ENCODE measurements at regions not wholly inside any gene's neighbourhood (a gene's known extent, or its start where the extent isn't known, plus 50 kb on each side); places are given as distances from the start of the nearest gene placed in this dataset.
"Not testable (repeated sequence)": the region's sequence is repeated elsewhere in the genome, so short reads cannot be mapped to it uniquely, and the experiment has no call there.

DNA sequence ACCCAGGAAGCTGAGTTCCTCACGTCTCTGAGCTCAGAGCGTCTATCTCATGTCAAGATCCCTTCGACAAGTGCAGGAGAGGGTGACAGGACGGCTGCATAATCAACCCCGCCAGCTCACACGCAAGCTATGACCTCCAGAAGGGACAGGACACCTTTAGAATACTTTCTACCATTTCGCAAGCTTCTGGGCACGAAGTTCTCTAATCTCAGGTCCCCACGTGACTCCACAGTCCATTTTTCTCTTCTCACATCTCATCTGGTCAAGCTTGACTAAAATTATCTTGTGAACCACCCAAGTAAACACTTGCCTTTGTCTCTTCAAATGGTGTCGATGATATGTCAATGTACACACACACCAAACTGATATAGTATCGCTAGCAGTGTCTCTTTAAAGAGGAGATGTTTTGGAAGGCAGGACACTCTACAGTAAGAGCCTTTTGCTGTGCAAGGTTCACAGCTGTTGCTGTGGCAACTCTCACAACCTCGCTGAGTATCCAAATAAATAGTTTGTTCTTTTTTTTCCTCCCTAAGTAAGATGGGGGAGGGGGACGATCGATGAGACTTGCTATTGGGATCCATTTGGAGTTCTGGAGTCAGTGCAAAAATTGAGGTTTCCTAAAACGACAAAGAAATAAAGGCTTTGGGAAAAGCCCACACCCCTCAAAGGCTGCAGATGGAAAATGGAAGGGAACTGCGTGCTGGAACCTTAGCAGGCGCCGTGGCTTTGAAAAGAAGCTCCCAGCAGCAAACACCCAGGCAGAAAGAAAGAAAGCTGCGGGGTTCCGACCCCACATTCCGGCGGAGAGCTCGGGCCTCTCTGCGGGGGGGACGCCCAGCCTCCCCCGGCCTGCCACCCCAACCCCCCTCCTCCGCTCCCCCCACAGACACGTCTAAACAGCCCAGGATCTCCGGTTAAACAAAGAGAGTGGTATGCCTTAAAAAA lies 215.4 kb upstream of the UBASH3B start:
- no peak for DNase-seq

DNA sequence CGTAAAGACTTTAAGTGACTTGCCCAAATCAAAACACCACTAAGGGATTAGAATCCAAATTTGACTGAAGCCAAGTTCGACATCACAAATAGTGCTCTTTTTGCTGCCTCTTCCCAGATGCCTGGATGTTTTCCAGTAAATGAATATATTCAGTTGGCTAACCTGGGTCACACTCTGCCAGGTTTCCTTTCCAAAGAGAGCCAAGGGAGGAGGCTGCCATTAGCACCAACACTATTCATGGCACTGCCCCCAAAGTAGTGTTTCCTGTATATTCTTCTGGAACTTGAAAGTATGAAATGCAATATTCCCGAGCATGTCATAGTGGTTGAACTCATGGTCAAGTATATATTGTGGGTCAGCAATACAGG lies 219.3 kb upstream of the UBASH3B start:
- no peak for DNase-seq

DNA sequence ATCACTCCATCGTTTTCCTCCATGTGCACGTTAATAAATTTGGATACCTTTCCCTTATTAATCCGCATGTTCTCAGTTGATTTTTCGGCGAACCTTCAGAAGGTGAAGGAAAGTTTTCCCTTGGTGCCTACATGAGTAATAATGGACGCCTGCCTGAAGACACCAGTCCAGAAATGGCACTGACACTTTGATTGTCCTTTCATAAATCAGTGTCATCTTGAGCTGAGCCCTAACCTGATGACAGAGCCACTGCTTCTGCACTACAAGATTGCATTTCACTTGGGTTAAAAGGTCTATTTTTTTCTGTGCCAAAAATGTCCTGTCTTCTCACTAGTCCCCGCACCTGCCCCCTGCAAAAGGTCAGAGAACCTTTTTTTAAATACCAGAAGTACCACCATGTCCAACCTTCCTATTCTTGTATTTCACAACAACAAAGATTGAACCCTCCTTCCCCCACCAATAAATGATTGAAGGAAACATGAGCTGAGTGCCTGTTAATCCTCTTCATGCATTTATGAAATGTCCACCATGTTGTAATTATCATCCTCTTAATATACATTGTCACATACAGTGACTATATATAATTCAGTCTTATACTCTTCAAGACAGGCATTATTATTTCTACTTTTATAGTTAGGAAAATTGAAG lies 219.9 kb upstream of the UBASH3B start:
- DNase-seq: no peak

DNA sequence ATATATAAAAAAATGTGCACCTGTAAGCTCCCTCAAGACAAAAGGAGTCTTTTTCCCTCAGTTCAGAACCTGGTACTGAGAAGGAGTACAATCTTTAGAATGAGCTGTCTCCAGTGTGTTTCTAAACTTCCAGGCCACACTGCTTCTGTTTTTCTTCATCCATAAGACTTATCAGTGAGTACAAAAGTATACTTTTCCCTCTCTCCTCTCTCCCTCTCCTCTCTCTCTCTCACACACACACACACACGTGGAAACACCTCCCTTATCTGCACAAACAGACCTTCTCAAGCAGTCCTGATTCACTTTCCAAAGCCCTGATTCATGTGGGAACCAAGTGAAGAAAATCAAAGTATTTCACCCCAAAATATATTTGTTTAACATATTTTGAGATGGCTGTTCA lies 220.7 kb upstream of the UBASH3B start:
- no peak for DNase-seq

DNA sequence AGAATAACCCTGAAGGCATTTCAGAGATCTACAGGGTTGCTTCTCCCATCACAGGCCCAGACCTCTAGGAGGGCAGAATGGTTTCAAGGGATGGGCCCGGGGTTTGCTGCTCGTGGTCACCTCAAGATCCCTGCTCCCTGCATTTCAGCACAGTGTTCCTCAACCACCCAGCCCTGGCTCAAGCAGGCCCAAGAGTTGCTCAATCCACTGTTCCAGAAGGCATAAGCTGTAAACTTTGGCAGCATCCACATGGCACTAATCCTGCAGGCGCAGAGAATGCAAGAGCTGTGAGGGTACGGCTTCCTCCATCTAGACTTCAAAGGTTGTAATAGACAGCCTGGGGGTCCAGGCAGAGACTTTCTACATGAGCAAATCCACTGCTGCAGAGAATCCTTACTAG lies 225.0 kb upstream of the UBASH3B start:
- DNase-seq: no peak

DNA sequence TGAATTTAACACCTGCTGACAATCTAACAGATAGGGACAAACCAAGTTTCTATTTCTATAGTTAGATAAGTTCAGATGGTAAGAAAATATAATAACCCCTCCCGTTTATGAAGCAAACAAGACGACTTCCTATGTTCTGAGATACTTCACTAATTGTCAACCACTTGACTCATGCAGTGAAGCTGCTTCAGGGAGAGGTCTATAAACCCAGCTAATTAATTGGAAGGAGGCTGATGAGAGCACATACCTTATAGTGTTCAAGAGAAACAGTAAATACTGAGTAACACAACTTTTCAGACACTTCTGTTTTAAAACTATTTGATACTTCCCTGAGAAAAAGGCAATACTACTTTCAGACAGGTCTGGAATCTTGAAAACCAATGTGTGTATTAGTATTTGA lies 229.4 kb upstream of the UBASH3B start:
- DNase-seq: no peak

DNA sequence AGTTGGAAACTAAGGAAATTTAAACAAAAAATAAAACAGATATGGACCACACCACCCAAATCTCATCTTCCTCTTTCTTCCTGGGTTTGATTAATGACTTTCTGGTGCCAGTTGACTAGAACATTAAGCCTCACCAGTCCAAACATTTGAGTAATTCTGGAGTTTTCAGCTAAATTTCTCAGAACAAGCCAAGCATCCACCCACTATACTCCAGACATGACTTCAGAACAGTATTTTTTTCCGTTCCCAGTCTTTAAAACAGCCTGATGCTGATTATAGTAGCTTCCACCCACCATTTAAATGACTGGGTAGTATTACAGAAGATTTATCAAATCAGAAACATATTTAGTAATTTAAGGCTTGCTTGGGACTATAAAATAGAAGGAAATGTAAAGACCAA lies 230.9 kb upstream of the UBASH3B start:
- DNase-seq: no peak

DNA sequence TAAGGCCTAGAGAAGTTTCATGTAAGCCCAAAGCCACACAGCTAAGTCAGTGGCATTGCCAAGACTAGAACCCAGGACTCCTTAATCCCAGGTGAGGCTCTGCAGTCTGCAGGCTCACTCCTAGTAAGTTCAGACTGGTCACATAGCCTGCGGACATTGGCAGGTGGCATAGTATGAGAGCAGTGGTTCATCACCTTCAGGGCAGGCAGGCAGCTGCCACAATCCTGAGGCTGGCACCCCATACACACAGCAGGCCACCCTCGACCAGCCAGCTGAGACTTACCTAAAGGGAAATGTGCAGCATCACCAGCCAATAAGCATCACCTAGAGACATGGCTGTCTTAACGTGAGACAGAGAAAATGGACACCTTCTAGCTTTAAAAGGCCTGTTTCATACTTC lies 231.6 kb upstream of the UBASH3B start:
- no peak for DNase-seq

DNA sequence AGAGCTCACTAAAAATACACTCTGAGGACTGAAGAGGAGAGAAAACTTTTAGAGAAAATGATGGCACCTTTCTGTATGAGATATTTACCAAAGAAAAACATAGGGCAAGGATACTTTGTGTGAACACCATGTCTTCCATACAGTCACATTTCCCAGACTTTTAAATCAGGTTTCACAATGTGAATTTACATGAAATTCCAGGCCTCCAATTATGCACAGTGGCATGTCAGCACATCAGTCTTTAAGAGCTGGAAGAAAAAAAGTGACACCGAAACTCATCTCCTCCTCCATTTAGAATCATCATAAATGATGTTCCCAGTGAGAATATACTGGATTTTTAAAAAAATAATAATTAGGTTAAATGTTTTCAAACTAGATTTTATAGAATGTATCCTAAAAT lies 232.2 kb upstream of the UBASH3B start:
- DNase-seq: no peak

DNA sequence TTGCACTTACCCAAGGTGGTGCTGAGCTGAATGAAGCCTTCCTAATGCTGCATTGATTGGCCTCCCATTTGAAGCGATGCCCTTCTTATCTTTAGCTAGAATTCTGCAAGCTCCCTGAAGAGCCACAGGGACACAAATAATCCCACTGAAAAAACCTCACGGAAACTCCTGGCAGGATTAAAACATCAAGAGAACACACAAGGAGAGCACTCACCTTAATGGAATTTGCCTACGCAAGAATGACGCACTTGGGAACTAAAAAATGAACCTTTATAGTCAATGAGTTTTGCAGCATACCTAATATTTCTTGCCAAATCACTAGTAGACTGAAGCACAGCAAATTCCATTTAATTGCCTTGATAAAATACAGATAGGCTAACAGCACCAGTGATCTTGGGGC lies 232.8 kb upstream of the UBASH3B start:
- no peak for DNase-seq

DNA sequence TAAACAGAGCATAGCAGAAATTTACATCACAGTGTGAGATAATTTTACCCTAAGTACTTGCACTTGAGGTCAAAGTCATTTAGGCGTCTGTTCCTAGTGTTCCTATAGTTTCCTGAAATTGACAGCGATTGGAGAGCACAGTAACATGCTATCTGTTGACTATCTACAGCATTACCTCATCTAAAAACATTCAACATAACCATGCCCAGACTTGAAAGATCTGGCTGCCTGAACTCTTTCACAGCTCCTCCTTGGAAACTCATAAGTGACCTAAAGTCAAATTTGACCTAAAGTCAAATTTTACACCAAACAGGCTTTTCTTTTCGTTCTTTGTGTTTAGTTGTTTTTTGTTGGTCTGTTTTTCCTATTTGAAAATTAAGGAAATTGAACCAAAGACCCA lies 233.8 kb upstream of the UBASH3B start:
- no peak for DNase-seq

DNA sequence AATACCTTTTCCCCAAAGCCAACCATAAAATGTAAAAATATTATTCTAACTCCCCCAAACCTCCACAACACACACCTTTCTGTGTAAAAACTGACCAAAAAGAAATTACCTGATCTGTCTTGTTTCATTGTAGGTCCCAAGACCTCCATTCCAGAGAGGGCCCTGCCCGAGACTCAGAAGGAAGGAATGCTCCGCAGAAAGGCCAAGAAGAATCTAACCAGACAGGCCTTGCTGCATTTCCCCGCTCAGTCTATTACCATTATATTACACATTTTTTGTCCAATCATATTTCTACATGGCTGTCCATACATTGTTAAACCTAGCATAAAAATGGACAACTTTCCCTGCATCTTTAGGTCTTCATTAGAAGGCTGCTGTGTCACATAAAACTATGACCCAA lies 237.5 kb upstream of the UBASH3B start:
- DNase-seq: no peak

DNA sequence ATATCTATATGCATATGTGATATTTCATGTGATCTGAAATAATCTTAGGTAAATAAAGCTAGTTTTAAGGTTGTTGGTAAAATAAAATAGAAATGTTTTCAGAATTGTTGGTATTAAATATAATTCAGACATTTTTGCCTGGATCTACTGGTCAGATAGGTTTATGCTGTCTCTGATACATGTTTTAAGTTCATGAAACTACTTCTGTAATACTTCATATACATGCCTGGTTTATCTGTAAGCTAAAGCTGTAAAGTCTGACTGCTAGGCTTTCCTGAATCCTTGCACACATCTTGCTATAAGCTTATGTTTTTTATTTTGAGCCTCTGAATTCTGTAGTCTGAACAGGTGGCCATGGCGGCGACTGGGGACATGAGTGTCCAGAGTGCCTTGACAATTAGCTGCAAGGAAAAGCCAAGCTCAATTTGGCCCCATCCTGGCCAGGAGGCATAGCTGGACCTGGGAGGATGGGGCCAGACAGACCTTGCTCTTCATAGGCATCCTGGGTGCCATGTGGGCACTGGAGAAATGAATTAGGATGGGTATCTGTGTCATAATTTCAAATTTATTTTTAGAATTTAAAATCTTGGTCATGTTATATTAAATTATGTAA lies 241.0 kb upstream of the UBASH3B start:
- no peak for DNase-seq

DNA sequence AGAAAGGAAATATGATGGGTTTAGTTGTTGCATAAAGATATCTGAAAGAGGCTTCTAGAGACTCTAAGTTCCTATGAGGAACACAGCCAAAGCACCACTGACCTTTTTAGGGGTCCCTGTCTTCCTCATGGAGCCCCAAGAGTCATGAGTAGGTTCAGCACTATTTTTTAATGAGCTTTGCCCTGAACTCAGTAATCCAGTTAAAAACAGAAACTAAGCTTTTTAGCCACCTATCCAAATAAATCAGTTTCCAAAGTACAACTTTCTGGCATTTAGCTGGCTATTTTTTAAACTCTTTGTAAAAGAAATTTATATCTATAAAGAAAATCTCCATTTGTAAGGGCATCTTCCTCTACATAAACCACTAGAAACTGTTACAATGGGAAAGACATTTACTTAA lies 241.8 kb upstream of the UBASH3B start:
- DNase-seq: no peak

DNA sequence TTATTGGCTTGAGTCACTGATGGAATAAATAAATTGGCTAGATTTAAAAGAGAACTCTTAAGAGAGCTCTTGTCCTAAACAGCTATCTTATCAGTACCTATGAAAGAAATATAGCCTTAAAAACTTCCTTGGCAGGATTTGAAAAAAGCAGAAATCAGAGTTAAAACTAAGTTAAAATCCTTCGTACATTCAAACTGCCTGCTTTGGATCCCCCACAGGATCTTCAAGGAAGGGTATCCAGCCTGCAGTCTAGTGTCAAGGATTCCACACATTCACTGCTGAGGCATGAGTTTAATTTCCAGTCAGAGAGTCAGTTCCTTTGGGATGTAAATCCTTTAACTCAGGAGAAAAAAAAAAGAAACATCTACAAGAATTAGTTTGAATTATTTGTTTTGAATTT lies 242.9 kb upstream of the UBASH3B start:
- no peak for DNase-seq

DNA sequence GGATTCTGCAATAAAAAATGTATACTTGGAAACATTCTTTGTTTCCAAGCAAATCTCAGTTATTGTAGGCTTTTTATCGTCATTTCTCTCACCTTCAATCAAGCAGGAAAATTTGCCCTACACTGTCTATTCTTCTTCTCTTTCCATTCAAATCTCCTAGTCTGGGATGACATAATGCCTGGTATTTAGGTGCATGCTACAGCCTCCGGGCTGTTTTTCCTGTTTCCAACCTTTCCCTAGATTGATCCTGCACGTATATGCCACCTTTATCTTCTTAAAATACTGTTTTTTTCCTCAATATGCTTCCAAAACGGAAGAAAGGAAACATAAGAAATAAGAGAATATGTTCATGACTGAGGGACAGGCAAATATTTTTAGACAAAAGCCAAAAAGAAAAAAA lies 249.1 kb upstream of the UBASH3B start:
- DNase-seq: no peak

DNA sequence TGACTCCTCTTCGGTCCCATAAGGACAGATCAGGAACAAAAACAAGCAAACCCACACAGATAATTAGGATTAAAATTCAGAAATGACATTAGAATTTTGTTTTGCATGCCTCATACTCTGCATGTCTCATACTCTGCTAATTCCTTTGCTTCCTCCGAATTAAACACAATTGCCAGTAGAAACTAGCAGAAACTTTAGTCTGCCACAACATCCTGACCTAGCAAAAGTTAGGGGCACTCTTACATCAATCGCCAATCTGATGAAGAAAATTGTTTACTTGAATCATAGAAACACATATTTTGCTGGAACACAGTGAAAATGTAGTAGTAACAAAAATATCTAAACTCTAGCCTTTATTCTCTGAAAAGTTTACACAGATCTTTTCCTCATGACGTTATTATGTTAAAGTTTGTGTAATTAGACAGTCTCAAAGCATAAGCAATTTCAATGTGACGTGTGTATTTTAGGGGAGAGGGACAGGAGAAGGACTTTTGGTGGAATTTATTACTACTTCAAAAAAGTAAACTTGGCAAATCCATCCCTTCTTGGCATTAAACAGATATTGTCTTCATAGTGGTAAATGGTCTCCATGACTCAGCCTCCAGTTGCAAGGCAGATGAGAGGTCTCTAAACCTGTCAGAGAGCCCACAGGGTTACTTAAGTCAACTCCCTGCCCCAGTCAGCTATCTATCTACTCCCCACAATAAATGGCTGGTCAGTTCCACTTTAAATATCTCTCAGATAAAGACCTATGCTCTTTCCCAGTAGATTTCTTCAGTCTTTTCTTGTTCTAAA lies 249.8 kb upstream of the UBASH3B start:
- no peak for DNase-seq

DNA sequence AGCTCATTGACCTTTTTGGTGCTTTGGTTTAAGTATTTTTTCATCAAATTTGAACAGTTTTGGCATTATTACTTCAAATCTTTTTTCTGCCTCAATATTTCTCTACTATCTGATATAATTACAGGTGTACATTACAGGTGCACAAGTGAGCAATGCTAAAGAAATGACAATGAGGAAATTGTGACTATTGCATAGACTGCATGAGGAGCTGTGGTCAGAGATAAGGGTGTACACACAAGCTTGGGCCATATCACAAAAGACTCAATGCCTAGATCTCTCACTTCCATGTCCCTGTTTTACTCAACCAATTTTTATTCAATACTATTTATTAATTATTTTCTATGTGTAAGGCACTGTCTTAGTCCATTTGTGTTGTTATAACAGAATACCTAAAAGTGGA lies 251.0 kb upstream of the UBASH3B start:
- DNase-seq: no peak

DNA sequence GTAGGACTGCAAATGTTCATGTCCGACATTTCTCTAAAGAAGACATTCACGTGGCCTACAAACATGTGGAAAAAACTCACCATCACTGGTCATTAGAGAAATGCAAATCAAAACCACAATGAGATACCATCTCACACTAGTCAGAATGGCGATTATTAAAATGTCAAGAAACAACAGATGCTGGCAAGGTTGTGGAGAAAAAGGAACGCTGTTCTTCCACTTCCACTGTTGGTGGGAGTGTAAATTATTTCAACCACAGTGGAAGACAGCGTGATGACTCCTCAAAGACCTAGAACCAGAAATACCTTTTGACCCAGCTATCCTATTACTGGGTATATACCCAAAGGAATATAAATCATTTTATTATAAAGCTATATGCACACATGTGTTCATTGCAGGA lies 253.9 kb upstream of the UBASH3B start:
- not testable (repeated sequence) for DNase-seq

DNA sequence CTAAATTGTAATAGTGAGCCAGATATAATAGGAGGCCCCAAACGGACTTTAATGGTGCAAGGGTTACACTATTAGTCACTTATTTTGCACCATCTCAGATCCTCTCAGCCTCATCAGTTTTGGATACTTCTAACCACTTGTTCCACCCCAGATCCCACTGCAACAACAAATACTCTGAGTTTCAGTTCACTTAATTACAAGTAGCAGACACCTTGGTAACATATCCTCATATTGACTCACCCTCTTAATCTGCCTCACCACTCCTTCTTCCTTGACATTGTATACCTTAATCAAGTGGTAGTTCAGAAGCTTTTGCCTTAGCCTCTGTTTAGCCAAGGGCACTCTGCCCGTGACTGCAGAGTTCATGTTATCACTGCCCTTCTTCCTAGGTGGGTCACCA lies 256.1 kb upstream of the UBASH3B start:
- DNase-seq: no peak

DNA sequence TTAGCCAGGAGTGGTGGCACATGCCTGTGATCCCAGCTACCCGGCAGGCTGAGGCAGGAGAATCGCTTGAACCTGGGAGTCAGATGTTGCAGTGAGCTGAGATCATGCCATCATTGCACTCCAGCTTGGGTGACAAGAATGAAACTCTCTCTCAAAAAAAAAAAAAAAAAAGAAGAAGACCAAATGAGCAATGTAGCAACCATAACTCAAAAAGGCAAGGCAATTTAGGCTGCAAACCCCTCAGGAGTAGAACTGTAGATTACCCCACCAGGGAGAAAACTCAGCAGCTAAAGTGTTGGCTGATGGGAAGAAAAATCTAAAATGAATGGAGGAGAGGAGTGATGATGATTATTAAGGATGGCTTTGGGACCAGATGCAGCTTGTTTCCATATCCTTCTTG lies 256.7 kb upstream of the UBASH3B start:
- no peak for DNase-seq

DNA sequence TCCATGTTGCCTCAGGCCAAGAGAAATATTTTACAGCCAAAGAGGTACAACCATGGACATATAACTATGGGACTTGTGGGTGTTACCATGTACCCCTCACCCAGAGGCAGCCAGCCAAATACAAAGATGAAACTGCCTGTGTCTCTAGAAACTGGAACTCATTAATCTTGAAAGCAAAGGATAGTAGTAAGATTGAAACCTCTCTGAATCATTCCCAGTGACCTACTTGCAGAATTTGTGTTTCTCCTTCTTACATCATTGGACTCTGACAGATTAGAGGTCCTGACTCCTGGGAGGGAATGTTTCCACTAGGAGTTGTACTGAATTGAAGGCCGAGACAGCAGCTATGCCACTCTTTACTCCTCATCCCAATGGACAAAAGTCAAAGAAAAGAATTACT lies 257.4 kb upstream of the UBASH3B start:
- no peak for DNase-seq

DNA sequence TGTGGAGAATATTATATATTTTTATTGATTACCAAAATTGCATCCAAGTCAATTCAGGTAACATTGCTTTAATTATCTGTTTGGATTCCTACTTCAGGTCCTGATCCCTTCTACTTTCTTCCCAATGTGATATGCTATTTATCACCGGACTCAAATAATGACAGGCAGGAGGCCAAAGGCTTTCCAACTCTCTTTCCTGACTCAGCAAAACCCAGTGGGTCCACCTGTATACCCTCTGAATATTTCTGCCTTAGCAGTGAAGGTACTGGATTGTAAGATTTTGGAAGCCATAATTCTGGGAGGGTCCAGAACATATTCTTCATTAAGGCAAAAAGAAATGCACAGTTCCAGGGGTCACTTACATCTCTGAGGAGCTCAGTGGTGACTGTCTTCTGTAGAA lies 260.2 kb upstream of the UBASH3B start:
- DNase-seq: no peak
